ENCODE measurements at regions not wholly inside any gene's neighbourhood (a gene's known extent, or its start where the extent isn't known, plus 50 kb on each side); places are given as distances from the start of the nearest gene placed in this dataset.

- TF ChIP-seq CTCF (IDR thresholded peaks at IDR 0.05 in 8 of 11, conservative IDR thresholded peaks at IDR 0.05 in 3 of 11) (no peak), POLR2A (IDR thresholded peaks at IDR 0.05) (no peak), POLR2AphosphoS5 (IDR thresholded peaks at IDR 0.05) (no peak)
Observed at GRCh38 chr4:157934151-157934550, 238.7 kb downstream of the GASK1B start.

All from spleen (tissue), 7 donors.